ENCODE measurements at regions not wholly inside any gene's neighbourhood (a gene's known extent, or its start where the extent isn't known, plus 50 kb on each side); places are given as distances from the start of the nearest gene placed in this dataset.

DNA sequence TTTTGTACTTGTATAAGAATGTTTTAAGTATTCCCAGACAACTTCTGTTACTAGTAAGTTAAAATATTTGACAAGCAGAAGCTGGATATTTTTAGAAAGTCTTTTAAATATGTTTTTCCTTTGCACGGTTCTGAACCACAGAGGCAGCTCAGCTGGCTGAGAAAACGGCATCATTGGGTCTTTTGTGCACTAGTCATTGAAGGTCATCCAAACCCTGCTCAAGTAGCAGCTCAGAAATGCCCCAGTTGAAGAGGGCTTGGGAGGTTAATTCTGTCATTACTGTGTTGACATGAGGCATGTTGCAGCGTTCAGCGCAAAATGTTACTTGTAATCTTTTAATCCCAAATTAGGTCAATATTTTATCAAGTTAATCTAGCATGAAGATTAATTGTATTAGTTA lies 383.7 kb upstream of the FAM241A start:
- H3K36me3 Mint-ChIP-seq (ENCODE audit: low read depth) = no peaks in the 10 kb centered on the region

DNA sequence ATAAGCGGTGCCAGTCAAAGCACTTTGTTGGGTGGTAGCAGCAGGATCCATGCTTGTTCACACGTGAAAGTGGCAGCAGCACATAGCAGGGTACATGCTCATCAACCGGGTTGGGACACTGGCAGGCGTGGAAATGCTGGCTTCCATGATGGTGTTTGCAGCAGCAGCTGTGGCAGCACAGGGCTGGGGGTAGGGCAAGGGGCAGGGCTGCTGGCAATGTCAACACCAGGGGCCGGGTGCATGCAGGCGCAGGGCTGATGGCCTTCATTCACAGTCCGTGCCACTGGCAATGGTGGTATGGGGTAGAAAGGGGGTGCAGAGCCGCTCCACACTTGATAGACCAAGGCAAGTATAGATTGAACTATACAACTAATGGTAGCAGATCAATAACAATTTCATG lies 374.7 kb upstream of the FAM241A start:
- peaks cover 31% of the 10 kb centered on the region for H3K9me3 Mint-ChIP-seq

More for the DNA sequence above, 383.7 kb upstream of the FAM241A start:
- no peak overlapping the region for H3K4me3 Mint-ChIP-seq
- H3K27ac Mint-ChIP-seq = no peak overlapping the region
- H3K9me3 Mint-ChIP-seq = peaks cover 16% of the 10 kb centered on the region
- H3K27me3 Mint-ChIP-seq (ENCODE audit: low read depth) = no peaks in the 10 kb centered on the region
- TF ChIP-seq CTCF (IDR thresholded peaks at IDR 0.05; ENCODE audit: unreplicated experiment in 3 of 3) = no peak
- no peaks in the 10 kb centered on the region for H3K4me1 Mint-ChIP-seq

DNA sequence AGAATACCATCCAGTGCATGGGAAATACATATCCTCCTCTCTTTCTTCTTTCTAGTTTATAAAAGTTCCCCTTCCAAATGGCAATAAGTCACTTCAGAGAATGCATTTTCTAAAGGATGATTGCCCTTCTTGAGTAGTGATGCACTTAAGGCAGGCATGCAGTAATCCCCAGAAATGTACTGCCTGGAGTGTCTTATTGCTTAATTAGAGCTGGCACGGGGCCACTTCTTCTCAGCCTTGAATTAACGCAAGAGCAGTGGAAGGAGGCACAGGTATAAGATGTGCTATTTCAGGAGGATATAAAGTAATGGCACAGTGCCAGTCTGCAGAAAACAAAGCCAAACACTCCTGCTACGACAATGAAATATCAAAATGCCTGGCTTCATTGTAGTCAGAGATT lies 371.4 kb upstream of the FAM241A start:
- no peak for TF ChIP-seq CTCF (IDR thresholded peaks at IDR 0.05; ENCODE audit: unreplicated experiment in 3 of 3)
- Mint-ChIP-seq H3K4me1 (peaks cover 24% of the 10 kb centered on the region), H3K27ac (peak overlapping the region in 2 of 3 experiments; percentile 10 to 70), H3K27me3 (ENCODE audit: low read depth) (peaks cover 5% of the 10 kb centered on the region), H3K36me3 (ENCODE audit: low read depth) (no peaks in the 10 kb centered on the region), H3K4me3 (no peak overlapping the region), H3K9me3 (peaks cover 10% of the 10 kb centered on the region)

More for the DNA sequence above, 374.7 kb upstream of the FAM241A start:
- H3K36me3 Mint-ChIP-seq (ENCODE audit: low read depth) = no peaks in the 10 kb centered on the region
- H3K4me1 Mint-ChIP-seq = peaks cover 10% of the 10 kb centered on the region
- TF ChIP-seq CTCF (IDR thresholded peaks at IDR 0.05; ENCODE audit: unreplicated experiment in 3 of 3) = no peak
- H3K4me3 Mint-ChIP-seq = no peak overlapping the region
- peaks cover 5% of the 10 kb centered on the region for H3K27me3 Mint-ChIP-seq (ENCODE audit: low read depth)
- no peak overlapping the region for H3K27ac Mint-ChIP-seq

DNA sequence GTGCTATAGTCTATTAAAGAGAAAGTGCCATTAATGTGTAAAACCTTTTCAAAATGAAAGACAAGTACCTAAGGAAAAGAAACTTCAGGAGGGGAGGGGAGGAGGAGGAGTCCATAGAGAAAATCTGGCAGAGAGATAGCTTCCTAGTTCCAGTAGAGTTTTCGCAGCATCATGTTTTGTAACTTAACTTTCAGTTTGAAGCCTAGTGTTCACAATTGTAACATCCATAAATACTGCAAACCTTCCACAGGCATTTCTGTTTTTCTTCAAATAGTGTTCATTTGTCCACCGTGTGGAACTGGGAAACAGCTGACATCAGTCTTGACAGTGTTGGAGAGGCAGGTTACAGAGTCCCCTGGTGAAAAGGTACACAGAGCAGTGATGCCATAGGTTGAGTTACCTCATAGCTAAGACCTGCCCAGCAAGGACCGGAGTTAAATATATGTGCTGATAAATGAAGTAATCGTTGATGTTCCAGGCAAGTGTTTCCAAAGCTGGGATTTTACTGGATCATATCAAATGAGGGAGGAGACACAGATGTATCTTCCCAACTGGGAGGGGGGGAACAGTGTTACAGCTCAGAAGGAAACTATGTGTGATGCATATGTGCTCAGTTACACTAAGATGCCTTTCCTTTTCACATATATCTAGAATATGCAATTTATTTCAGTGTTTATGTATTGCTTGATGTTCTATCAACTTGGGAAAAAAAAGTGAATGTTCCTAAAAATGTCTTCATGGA lies 369.5 kb upstream of the FAM241A start:
- Mint-ChIP-seq H3K4me3 (peak overlapping the region in 1 of 3 experiments; percentile 3), H3K36me3 (ENCODE audit: low read depth) (no peaks in the 10 kb centered on the region), H3K27me3 (ENCODE audit: low read depth) (no peaks in the 10 kb centered on the region), H3K4me1 (peaks cover 24% of the 10 kb centered on the region), H3K27ac (peak overlapping the region in 2 of 3 experiments; percentile 55 to 63), H3K9me3 (no peaks in the 10 kb centered on the region)
- no peak for TF ChIP-seq CTCF (IDR thresholded peaks at IDR 0.05; ENCODE audit: unreplicated experiment in 3 of 3)

GRCh38 chr4:111776561-111776960 lies 368.7 kb upstream of the FAM241A start:
- H3K36me3 Mint-ChIP-seq (ENCODE audit: low read depth) = no peaks in the 10 kb centered on the region
- peaks cover 24% of the 10 kb centered on the region for H3K4me1 Mint-ChIP-seq

More at GRCh38 chr4:111776561-111776960, 368.7 kb upstream of the FAM241A start:
- Mint-ChIP-seq H3K4me3 (no peak overlapping the region), H3K9me3 (no peaks in the 10 kb centered on the region), H3K27me3 (ENCODE audit: low read depth) (no peaks in the 10 kb centered on the region), H3K27ac (no peak overlapping the region)
- no peak for TF ChIP-seq CTCF (IDR thresholded peaks at IDR 0.05; ENCODE audit: unreplicated experiment in 3 of 3)
